Esophagus muscularis mucosa (tissue), 4 donors: ENCODE measurements at regions not wholly inside any gene's neighbourhood (a gene's known extent, or its start where the extent isn't known, plus 50 kb on each side); places are given as distances from the start of the nearest gene placed in this dataset.

Experiments
- DNase-seq: peaks from one replicate; pipeline ENCODE4 v3.0.0-alpha.2; 2017; ENCODE audit errors: extremely low spot score
- H3K27ac ChIP-seq, 4 donors: fragments of 200-600 bp; sonication (generic); replicated peaks in 1 of 4; 1 replicate in 3 of 4; 2 replicates in 1 of 4; pipeline ENCODE4 v1.5.1; 2016 to 2019; ENCODE audit warnings: mild to moderate bottlenecking in 1 of 4
- H3K27me3 ChIP-seq, 4 donors: fragments of 200-600 bp; sonication (generic); one replicate each; pipeline versions ENCODE4 v1.5.1 to v1.6.0; 2016 to 2019
- H3K36me3 ChIP-seq, 4 donors: fragments of 200-600 bp; sonication (generic); one replicate each; pipeline ENCODE4 v1.5.1; 2016 to 2019
- H3K4me1 ChIP-seq, 4 donors: fragments of 200-600 bp; sonication (generic); one replicate each; pipeline ENCODE4 v1.5.1; 2016 to 2019
- H3K4me3 ChIP-seq, 4 donors: fragments of 200-600 bp; sonication (generic); 1 replicate in 2 of 4; 2 replicates in 2 of 4; pipeline ENCODE4 v1.5.1; 2016 to 2019; ENCODE audit warnings: mild to moderate bottlenecking in 4 of 4, moderate library complexity in 1 of 4
- H3K9me3 ChIP-seq, 4 donors: fragments of 200-600 bp; sonication (generic); 1 replicate in 3 of 4; 2 replicates in 1 of 4; pipeline ENCODE4 v1.5.1; 2016 to 2019
- EP300 ChIP-seq: sonication (generic); formaldehyde crosslinking; IDR thresholded peaks from one replicate; pipeline ENCODE4 v1.6.1; 2017; ENCODE audit warnings: antibody characterized with exemption
- POLR2A ChIP-seq: fragments of 450-650 bp; IDR thresholded peaks from one replicate; pipeline ENCODE4 v1.6.1; 2017; ENCODE audit warnings: antibody characterized with exemption, moderate library complexity, mild to moderate bottlenecking, low read depth
- POLR2AphosphoS5 ChIP-seq, 2 donors: sonication (generic); formaldehyde crosslinking; IDR thresholded peaks; one replicate each; pipeline ENCODE4 v1.6.1; 2017; ENCODE audit warnings: antibody characterized with exemption in 2 of 2
- WGBS: methylation state at CpG from one replicate; pipeline ENCODE4 v1.1.5; 2018; 5-methylcytosine and 5-hydroxymethylcytosine counted together
- intact Hi-C: fragments of 100-400 bp; cut with DNase I; formaldehyde crosslinking; loops from one replicate; pipeline ENCODE4 v1.15.1; 2023
- TF ChIP-seq, protein P1 (sequence below), 3 experiments: fragments of 200-600 bp in 2 of 3; fragments of 450-650 bp in 1 of 3; sonication (generic) in 2 of 3; IDR thresholded peaks; one replicate each; pipeline ENCODE4 v1.5.1; 2017 to 2019; ENCODE audit warnings: antibody characterized with exemption in 3 of 3, mild to moderate bottlenecking in 2 of 3, moderate library complexity in 1 of 3

DNA sequence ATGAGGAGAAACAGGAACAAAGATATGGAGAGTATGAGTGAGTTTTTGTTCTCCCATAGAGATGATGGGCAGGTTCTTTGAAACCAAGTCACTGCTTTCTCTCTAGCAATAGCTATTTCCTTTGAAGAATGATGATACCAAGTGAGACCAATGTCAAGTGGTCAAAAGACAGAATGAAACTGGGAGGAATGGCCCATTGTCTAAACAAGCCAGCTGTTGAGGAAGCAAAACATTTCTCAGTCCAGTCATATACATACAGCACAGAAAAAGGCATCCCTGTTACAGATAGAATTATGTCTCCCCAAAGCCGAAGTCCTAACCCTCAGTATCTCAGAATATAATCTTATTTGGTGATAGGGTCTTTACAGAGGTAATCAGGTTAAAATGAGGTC is 66.1 kb upstream of the EPC2 start:
- TF ChIP-seq POLR2A (no peak), POLR2AphosphoS5 (IDR thresholded peaks at IDR 0.05) (no peak), EP300 (no peak)
- TF ChIP-seq, protein P1, sequence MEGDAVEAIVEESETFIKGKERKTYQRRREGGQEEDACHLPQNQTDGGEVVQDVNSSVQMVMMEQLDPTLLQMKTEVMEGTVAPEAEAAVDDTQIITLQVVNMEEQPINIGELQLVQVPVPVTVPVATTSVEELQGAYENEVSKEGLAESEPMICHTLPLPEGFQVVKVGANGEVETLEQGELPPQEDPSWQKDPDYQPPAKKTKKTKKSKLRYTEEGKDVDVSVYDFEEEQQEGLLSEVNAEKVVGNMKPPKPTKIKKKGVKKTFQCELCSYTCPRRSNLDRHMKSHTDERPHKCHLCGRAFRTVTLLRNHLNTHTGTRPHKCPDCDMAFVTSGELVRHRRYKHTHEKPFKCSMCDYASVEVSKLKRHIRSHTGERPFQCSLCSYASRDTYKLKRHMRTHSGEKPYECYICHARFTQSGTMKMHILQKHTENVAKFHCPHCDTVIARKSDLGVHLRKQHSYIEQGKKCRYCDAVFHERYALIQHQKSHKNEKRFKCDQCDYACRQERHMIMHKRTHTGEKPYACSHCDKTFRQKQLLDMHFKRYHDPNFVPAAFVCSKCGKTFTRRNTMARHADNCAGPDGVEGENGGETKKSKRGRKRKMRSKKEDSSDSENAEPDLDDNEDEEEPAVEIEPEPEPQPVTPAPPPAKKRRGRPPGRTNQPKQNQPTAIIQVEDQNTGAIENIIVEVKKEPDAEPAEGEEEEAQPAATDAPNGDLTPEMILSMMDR (IDR thresholded peaks at IDR 0.05), result no peak
- WGBS, result 92% methylated on average over 1 of the region's 1 CpG
- no peaks in the 10 kb centered on the region for H3K4me1 ChIP-seq
- H3K27ac ChIP-seq, result no peak overlapping the region
- no peaks in the 10 kb centered on the region for H3K9me3 ChIP-seq
- no peak overlapping the region for H3K4me3 ChIP-seq
- H3K27me3 ChIP-seq, result peaks cover 0 to 6% (median 0%) of the 10 kb centered on the region in 4 donors
- no peak for DNase-seq
- intact Hi-C loops, result no loop called here
- H3K36me3 ChIP-seq, result no peaks in the 10 kb centered on the region

DNA sequence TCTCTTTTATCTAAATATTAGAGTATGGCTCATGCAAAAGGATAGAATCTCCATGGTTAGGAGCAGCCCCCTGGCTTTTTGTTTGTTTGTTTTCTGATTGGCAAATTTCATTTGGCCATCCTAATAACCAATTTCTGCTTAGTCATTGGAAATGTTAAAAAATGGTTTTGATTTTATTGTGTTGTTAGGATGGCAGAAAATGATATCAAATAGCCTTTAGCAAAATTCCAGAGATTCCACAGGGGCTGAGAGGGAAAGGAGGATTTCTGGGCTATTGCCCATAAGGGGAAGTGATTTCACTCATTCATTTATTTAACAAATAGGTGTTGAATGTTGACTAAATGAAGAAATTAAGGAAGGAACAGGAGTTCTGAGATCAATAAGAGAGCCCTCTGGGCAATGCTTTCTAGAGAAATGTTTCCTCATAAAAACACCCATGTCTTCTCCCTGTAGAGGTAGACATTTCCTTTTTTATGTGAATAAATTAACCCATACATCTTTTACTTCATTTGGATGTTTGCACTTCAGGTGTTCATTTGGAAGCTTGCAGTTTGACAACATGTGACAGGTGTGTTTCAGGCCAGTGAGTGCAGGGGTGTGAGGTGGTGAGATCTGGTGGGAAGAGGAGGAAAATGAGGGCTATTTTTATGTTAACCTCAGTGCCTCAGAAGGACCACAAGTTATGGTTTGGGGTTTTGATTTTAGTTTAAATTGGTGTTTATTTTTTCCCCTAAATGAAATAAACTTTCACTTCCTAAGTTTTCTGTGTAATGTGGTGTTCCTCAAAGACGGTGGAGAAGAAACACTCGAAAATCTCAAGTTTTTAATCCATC is 61.7 kb upstream of the EPC2 start:
- TF ChIP-seq POLR2AphosphoS5 (IDR thresholded peaks at IDR 0.05), result no peak
- no peak for TF ChIP-seq EP300
- TF ChIP-seq POLR2A, result no peak
- TF ChIP-seq, protein P1 (IDR thresholded peaks at IDR 0.05), result no peak
- Histone ChIP-seq H3K4me3 (no peak overlapping the region), H3K9me3 (no peaks in the 10 kb centered on the region), H3K27me3 (peaks cover 0 to 6% (median 0%) of the 10 kb centered on the region in 4 donors), H3K27ac (no peak overlapping the region), H3K36me3 (no peaks in the 10 kb centered on the region), H3K4me1 (no peaks in the 10 kb centered on the region)
- WGBS, result 76% methylated on average over 2 of the region's 2 CpGs
- intact Hi-C loops, result no loop called here
- no peak for DNase-seq

DNA sequence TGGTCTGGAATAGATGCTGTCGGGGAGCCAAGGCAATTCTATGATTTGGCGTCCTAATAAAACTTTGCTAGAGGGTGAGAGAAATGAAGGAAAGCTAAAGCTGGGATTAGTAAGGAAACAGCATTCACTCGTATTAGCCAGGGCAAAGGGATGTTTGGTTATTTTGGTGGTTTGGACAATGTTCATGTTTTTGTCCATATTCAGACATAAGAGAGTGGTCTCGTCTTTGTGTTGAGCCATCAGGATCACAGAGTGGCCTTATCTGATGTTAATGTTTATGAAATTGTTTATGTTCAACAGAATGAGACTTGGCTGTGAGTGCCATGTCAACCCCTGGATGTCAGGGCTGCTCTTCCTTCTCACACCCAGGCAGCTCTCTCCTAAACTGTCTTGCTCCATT is 58.9 kb upstream of the EPC2 start:
- Histone ChIP-seq H3K4me1 (no peaks in the 10 kb centered on the region), H3K9me3 (no peaks in the 10 kb centered on the region), H3K27ac (no peak overlapping the region), H3K36me3 (no peaks in the 10 kb centered on the region), H3K4me3 (no peak overlapping the region), H3K27me3 (no peaks in the 10 kb centered on the region)
- TF ChIP-seq EP300 (no peak), POLR2A (no peak), POLR2AphosphoS5 (IDR thresholded peaks at IDR 0.05) (no peak)
- TF ChIP-seq, protein P1 (IDR thresholded peaks at IDR 0.05), result no peak
- 86% methylated on average over 4 of the region's 4 CpGs for WGBS
- DNase-seq, result no peak
- intact Hi-C loops, result no loop called here

DNA sequence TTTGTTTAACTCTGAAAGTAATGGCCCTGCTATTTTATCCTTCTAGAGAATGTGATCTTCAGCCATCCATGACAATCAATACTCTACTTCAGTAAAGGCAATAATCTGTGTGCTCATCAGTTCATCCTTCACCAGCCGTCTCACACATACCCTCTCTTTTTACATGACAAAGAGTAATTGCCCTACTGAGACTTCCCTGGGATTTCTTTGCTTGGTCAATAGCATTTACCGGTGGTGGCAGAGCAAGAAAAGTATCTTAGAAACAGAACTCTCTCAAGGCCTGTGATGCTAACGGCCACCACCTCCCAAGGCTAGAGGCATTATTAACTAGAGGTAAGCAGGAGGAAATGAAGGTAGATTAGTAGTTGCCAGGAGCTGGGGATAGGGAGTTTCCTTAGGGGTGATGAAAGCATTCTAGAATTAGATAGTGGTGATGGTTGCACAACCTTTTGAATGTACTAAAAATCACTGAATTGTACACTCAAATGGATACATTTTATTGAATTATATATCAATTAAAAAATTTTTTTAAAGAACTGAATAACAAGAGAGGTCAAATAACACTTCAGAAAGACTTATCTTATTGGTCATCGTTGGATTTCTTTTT is 57.9 kb upstream of the EPC2 start:
- Histone ChIP-seq H3K9me3 (no peaks in the 10 kb centered on the region), H3K27me3 (no peaks in the 10 kb centered on the region), H3K36me3 (no peaks in the 10 kb centered on the region), H3K4me3 (no peak overlapping the region), H3K4me1 (no peaks in the 10 kb centered on the region), H3K27ac (no peak overlapping the region)
- 72% methylated on average over 4 of the region's 4 CpGs for WGBS
- TF ChIP-seq POLR2AphosphoS5 (IDR thresholded peaks at IDR 0.05) (no peak), EP300 (no peak), POLR2A (no peak)
- TF ChIP-seq, protein P1 (IDR thresholded peaks at IDR 0.05), result no peak
- intact Hi-C loops, result no loop called here
- no peak for DNase-seq

DNA sequence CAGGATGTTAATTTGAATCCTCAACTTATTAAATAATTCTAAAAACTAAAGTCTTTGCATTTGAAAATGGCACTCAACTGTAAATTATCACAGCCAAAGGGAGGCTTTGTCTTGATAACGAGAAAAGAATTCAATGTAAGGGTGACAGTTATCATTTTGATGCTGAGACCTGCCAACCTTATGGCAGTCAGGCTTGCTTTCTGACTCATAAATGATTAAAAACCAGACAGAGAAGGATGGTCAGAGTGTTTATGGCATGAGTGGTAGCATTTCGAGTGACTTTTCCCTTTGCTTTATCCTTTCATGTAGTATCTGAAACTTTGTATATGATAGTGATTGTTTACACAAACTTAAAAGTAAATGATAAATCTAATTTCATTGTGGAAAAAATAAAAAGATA is 53.9 kb upstream of the EPC2 start:
- Histone ChIP-seq H3K9me3 (no peaks in the 10 kb centered on the region), H3K27ac (no peak overlapping the region), H3K4me1 (no peaks in the 10 kb centered on the region), H3K27me3 (no peaks in the 10 kb centered on the region), H3K36me3 (no peaks in the 10 kb centered on the region), H3K4me3 (no peak overlapping the region)
- intact Hi-C loops, result no loop called here
- 93% methylated on average over 2 of the region's 2 CpGs for WGBS
- no peak for TF ChIP-seq POLR2A
- TF ChIP-seq, protein P1 (IDR thresholded peaks at IDR 0.05), result no peak
- no peak for TF ChIP-seq EP300
- no peak for TF ChIP-seq POLR2AphosphoS5 (IDR thresholded peaks at IDR 0.05)
- no peak for DNase-seq
